ENCODE measurements at regions not wholly inside any gene's neighbourhood (a gene's known extent, or its start where the extent isn't known, plus 50 kb on each side); places are given as distances from the start of the nearest gene placed in this dataset.

DNA sequence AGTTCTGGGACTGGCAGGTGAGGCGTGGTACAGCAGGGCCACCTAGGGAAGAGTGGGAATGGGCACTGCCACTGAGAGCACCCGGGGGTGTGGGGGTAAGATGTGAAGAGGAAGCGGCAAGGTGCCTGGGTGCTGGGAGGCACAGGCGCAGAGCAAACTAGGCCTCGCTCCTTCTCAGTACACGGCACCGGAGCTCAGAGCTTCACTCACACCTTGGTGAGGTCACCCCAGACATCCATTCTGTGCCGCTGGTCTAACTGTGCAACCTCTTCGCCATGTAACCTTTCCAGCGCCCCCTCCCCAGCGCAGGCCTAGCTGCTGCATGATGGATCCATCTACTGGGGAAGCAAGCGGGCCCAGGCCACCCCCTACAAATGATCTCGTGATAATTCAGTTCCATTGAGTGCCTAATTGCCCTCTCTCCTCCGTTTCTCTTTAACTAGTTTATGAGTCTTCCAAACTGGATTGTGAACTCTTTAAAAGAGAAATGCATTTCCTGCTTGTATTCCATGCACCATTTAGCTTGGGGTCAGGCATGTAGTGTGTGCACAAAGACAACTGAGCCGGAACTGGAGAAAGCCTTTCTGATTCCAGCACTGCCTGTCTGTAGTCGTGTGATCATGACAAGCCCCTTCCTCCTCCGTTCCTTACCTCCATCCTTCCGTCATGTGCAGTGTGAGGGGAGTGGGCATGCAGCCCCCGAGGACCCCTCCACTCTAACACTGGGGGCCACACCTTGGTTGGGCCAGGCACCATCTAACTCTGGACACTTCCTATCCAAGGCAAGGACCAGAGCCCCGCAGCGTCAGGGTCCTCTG is 1475.2 kb downstream of the TBC1D22A start:
- peaks cover 12% of the 10 kb centered on the region for H3K27me3 Mint-ChIP-seq
- DNase-seq, result no peak
- H3K36me3 Mint-ChIP-seq (ENCODE audit: low read depth), result no peaks in the 10 kb centered on the region
- H3K27ac Mint-ChIP-seq, result no peak overlapping the region
- no peak overlapping the region for H3K4me3 Mint-ChIP-seq
- peaks cover 5% of the 10 kb centered on the region for H3K4me1 Mint-ChIP-seq (ENCODE audit: low read depth)
- H3K9me3 Mint-ChIP-seq, result peaks cover 6% of the 10 kb centered on the region

DNA sequence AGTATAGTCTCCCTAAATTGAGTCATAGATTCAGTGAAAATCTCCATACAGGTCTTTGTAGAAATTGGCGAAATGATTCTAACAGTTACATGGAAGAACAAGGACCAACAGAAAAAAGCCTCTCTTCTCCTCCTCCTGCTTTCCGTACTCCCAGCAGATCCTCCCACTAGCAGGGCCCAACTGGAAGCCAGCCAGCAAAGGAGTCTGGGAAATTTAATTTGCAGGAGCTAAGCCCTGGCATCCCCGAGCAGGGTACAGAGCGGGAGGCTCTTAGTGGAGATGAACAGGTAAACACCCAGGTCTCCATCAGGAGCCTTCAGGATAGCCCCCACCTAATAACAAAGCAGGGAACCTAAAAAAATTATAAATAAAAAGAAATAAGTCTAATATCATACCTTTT is 1473.8 kb downstream of the TBC1D22A start:
- Mint-ChIP-seq H3K27me3 (peaks cover 10% of the 10 kb centered on the region), H3K9me3 (peaks cover 16% of the 10 kb centered on the region), H3K4me3 (no peak overlapping the region), H3K4me1 (ENCODE audit: low read depth) (peaks cover under 1% of the 10 kb centered on the region), H3K27ac (no peak overlapping the region), H3K36me3 (ENCODE audit: low read depth) (no peaks in the 10 kb centered on the region)
- no peak for DNase-seq

GRCh38 chr22:48235744-48236143 is 1473.3 kb downstream of the TBC1D22A start:
- H3K4me1 Mint-ChIP-seq (ENCODE audit: low read depth), result no peaks in the 10 kb centered on the region
- H3K4me3 Mint-ChIP-seq, result no peak overlapping the region
- no peaks in the 10 kb centered on the region for H3K36me3 Mint-ChIP-seq (ENCODE audit: low read depth)
- DNase-seq, result no peak
- H3K27ac Mint-ChIP-seq, result no peak overlapping the region
- H3K9me3 Mint-ChIP-seq, result peaks cover 16% of the 10 kb centered on the region
- H3K27me3 Mint-ChIP-seq, result peaks cover 6% of the 10 kb centered on the region

DNA sequence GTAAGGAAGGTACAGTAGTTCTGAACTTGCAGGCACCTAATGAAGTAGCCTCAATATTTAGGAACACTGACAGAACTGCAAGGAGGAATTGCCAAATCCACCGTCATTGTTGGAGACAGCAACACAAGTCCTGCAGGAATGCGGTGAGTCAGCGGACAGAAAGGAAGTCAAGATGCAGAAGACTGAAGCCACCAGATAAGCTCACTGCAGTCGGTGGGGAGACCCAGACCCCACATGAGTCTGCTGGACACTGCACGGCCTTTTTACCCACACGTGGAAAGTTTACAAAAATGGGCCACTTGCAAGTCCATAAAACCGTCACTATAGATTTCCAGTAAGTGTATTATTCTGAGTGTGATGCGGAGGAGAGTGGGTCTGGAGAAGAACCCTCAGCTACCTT is 1471.6 kb downstream of the TBC1D22A start:
- H3K4me3 Mint-ChIP-seq, result no peak overlapping the region
- H3K27ac Mint-ChIP-seq, result no peak overlapping the region
- peaks cover 16% of the 10 kb centered on the region for H3K9me3 Mint-ChIP-seq
- H3K36me3 Mint-ChIP-seq (ENCODE audit: low read depth), result no peaks in the 10 kb centered on the region
- H3K27me3 Mint-ChIP-seq, result peaks cover under 1% of the 10 kb centered on the region
- DNase-seq, result no peak
- H3K4me1 Mint-ChIP-seq (ENCODE audit: low read depth), result no peaks in the 10 kb centered on the region

- H3K4me1 Mint-ChIP-seq (ENCODE audit: low read depth), result no peaks in the 10 kb centered on the region
- no peaks in the 10 kb centered on the region for H3K36me3 Mint-ChIP-seq (ENCODE audit: low read depth)
- peaks cover 16% of the 10 kb centered on the region for H3K9me3 Mint-ChIP-seq
- DNase-seq, result no peak
- no peak overlapping the region for H3K27ac Mint-ChIP-seq
- H3K27me3 Mint-ChIP-seq, result peaks cover 4% of the 10 kb centered on the region
- H3K4me3 Mint-ChIP-seq, result no peak overlapping the region
Measured at GRCh38 chr22:48233586-48233985, 1471.1 kb downstream of the TBC1D22A start.

DNA sequence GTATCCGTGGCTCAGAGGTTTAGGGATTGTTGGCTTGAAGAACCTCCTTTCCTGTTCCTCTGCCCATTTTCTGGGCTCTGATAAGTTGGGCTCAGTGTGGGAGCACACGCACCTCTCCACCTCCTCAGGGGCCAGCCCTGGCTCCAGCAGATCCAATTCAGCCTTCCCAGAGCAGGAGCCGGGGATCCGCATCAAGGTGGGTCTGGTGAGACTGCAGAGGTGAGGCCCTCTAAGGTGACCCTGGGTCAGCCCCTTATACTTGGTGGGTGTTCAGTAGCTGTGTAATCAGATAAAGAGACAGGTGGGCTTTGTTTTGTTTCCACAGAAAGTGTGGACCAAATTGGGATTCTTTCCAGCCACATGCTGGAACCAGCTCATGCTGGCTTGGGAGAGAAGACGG is 1466.0 kb downstream of the TBC1D22A start:
- Mint-ChIP-seq H3K4me1 (ENCODE audit: low read depth) (no peaks in the 10 kb centered on the region), H3K36me3 (ENCODE audit: low read depth) (no peaks in the 10 kb centered on the region), H3K27ac (no peak overlapping the region), H3K4me3 (no peak overlapping the region), H3K9me3 (peaks cover 11% of the 10 kb centered on the region), H3K27me3 (peaks cover 17% of the 10 kb centered on the region)
- no peak for DNase-seq

DNA sequence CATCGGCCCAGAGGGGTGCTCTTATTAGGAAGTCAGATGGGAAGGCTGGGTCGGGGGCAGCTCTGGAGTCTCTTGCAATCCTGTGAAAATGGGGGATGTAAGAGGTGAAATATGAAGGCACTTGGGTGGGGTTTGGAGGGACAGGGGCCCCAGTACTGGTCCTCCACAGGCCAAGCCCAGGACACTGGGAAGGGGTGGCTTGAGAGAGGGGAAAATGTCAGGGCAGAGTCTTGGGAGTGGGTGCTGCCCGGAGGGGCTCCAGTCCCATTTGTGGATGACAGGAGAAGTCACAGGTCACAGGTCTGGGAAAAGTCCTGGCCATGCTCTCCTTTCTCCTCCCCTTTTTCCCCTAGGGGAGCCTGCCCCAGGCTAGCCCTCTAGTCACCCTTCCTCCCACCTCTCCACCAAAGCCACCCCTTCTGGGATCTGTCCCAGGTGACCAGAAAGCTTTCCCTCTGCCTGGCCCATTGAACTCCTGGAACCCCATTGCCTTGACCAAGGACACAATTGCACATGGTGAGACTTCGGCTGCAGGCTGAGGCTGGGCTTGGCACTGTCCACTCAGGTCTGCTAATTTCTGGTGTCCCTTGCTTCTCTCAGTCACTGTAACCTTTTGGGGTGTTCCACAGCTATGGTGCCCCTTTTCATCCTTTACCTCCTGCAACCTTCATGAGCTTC is 1465.0 kb downstream of the TBC1D22A start:
- H3K27ac Mint-ChIP-seq, result no peak overlapping the region
- H3K4me3 Mint-ChIP-seq, result no peak overlapping the region
- H3K36me3 Mint-ChIP-seq (ENCODE audit: low read depth), result no peaks in the 10 kb centered on the region
- no peak for DNase-seq
- no peaks in the 10 kb centered on the region for H3K4me1 Mint-ChIP-seq (ENCODE audit: low read depth)
- peaks cover 21% of the 10 kb centered on the region for H3K27me3 Mint-ChIP-seq
- H3K9me3 Mint-ChIP-seq, result peaks cover 7% of the 10 kb centered on the region

DNA sequence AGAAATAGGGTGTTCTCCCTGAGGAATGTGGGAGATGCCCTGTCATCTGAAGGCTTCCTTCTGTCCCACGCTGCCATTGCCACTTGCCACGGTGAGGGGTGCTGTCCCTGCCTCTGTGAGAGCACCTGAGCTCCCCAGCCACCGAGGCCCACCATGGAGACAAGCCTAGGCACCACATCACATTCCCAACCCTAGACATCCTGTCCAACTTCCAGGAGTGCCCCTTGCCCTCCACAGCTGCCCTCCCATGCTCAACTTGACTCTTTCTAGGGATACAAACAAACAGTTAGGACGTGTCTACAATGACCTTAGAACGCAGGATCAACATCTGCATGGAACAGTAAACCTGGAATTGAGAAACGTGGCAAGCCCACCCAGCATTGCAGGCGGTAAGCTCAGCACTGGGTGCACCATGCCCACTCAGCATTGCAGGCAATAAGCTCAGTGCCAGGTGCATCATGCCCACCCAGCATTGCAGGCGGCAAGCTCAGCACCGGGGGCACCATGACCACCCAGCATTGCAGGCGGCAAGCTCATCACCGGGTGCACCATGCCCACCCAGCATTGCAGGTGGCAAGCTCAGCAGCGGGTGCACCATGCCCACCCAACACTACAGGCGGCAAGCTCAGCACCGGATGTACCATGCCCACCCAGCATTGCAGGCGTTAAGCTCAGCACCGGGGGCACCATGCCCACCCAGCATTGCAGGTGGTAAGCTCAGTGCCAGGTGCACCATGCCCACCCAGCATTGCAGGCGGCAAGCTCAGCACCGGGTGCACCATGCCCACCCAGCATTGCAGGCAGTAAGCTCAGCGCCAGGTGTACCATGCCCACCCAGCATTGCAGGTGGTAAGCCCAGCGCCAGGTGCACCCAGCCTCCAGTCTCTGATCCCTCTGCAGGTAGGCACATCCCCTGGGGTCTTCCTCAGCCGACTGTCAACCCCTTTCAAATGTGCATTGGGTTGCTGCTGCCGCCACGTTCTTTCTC is 1463.9 kb downstream of the TBC1D22A start:
- Mint-ChIP-seq H3K4me3 (no peak overlapping the region), H3K36me3 (ENCODE audit: low read depth) (no peaks in the 10 kb centered on the region), H3K4me1 (ENCODE audit: low read depth) (no peaks in the 10 kb centered on the region), H3K27ac (no peak overlapping the region), H3K27me3 (peaks cover 21% of the 10 kb centered on the region), H3K9me3 (no peaks in the 10 kb centered on the region)
- no peak for DNase-seq

DNA sequence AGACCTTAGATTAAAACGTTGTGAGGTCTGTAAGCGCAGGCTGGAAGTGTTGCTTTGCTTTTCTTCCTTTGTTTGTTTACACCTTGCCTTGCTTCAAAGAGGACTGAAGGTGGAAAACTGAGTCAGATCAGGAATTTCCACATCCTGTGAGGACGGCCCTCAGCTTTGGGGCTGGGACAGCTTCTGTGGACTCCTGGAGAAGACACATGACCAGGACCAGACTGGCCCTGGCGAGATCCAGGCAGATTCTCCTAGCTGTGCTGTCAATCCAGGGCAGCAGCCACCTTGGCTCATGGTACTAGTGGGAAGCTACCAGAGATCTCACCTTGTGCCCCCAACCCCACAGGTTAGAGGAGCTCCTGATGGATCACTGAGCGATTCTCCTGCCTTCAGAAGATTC is 1461.9 kb downstream of the TBC1D22A start:
- no peak overlapping the region for H3K27ac Mint-ChIP-seq
- H3K4me3 Mint-ChIP-seq, result no peak overlapping the region
- H3K36me3 Mint-ChIP-seq (ENCODE audit: low read depth), result no peaks in the 10 kb centered on the region
- H3K9me3 Mint-ChIP-seq, result no peaks in the 10 kb centered on the region
- H3K4me1 Mint-ChIP-seq (ENCODE audit: low read depth), result no peaks in the 10 kb centered on the region
- no peak for DNase-seq
- peaks cover 22% of the 10 kb centered on the region for H3K27me3 Mint-ChIP-seq

DNA sequence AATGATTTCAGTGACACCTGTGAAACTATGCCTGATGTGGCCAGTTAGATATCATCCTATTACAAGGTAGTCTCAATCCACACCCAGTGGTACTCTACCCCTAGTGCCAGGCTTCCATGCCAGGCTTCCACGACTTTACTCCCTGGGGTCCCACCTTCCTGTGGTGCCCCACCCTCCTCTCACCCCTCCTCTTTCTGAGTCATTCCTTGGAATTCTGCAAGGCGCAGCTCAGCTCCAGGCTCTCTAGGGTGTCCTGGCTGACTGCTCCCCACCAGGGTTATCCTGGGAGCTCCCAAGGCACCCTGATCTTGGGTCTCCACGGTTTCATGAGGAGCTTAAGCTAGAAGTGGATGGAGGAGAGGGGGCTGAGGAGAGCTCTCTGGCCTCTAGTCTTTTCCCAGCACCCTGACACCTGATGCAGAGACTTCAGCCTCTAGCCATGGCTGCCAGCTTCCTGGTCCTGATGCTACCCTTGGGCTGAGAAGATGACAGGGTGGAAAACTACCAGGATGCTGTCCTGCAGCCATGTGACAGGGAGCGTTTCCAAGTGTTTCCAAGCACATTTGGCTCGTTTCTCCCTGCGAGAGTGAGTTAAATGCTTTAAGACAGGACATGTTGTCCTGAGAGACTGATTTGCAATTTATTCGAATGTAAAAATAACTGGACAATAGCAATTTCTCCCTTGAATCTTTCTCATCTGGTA is 1461.2 kb downstream of the TBC1D22A start:
- Mint-ChIP-seq H3K36me3 (ENCODE audit: low read depth) (no peaks in the 10 kb centered on the region), H3K4me3 (no peak overlapping the region)

DNA sequence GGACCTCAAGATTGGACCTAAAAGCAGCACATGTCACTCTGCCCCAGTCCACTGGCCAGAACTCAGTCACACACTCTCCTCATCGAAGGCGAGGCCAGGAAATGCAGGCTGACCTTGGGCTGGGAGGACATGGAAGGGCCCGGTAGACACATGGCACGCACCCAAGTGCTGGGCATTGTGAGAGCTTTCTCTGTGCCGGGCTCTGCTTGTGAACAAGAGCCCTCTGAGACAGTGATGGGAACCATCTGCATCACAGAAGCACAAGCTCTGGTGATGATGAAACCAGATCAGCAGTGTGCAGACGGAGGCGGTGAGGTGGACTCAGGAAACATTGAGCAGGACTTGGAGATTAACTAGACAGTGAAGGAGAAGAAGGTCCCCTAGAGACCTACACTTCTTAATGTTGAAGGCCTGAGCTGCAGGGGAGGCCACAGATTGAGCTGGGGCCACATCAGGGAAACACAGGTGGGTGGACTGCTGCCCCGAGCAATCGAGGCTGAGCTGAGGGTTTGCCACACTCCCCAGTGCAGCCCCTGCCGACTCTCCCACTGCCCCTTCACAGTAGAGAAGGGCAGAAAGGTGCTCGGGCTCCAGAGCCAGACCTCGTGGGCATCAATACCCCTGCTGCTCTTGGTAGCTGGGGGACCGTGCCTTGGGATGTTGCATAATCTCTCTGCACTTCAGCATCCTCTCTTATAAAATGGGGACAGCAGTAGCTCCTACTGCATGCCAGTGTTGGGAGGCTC is 1460.5 kb downstream of the TBC1D22A start:
- H3K4me3 Mint-ChIP-seq, result no peak overlapping the region
- H3K27me3 Mint-ChIP-seq, result peaks cover 23% of the 10 kb centered on the region

More for the DNA sequence above, 1461.2 kb downstream of the TBC1D22A start:
- Mint-ChIP-seq H3K9me3 (no peaks in the 10 kb centered on the region), H3K27ac (no peak overlapping the region), H3K27me3 (peaks cover 24% of the 10 kb centered on the region), H3K4me1 (ENCODE audit: low read depth) (no peaks in the 10 kb centered on the region)
- no peak for DNase-seq

DNA sequence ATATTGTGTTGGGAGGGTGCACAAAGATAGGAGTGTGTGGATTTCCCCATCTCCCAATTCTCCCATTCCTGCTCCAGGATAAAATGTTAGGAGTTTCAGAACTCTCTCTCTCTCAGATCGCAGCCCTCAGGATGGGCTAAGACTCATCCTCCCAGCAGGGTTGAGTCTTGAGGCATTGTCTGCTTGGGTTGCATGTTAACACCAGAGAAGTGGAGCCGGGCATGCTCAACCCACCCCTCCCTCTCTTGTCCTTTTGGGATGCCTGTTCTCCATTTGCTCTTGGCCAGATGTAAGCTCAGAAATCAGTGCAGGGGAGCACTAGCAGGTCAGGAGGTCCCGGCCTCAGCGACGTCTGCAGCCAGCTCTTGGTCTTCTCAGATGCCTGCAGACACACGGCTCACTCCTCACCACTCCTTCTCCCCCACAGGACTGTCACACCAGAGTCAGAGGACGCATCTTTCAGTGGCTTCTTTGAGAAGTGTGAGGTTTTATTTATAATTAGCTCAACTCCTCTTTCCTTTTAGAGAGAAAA is 1456.5 kb downstream of the TBC1D22A start:
- Mint-ChIP-seq H3K27me3 (peaks cover 25% of the 10 kb centered on the region), H3K36me3 (ENCODE audit: low read depth) (no peaks in the 10 kb centered on the region), H3K4me3 (no peak overlapping the region), H3K9me3 (no peaks in the 10 kb centered on the region), H3K4me1 (ENCODE audit: low read depth) (no peaks in the 10 kb centered on the region), H3K27ac (no peak overlapping the region)
- no peak for DNase-seq

More for the DNA sequence above, 1460.5 kb downstream of the TBC1D22A start:
- H3K4me1 Mint-ChIP-seq (ENCODE audit: low read depth), result no peaks in the 10 kb centered on the region
- no peaks in the 10 kb centered on the region for H3K9me3 Mint-ChIP-seq
- no peak overlapping the region for H3K27ac Mint-ChIP-seq
- DNase-seq, result no peak
- H3K36me3 Mint-ChIP-seq (ENCODE audit: low read depth), result no peaks in the 10 kb centered on the region

DNA sequence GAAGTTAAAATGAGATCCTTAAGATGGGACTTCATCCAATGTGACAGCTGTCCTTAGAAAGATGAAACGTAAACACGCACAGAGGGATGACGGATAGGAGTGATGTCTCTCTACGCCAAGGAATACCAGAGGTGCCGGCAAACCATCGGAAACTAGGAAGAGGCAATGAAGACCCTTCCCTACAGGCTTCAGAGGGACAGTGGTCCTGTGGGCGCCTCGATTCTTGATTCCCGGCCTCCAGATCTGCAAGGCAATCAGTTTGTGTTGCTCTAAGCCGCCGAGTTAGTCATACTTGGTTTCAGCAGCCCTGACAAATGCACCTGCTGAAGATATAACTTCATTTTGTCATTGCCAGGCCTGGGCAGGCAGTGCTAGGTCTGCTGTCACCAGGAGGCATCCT is 1455.1 kb downstream of the TBC1D22A start:
- DNase-seq, result no peak
- Mint-ChIP-seq H3K4me3 (no peak overlapping the region), H3K27ac (no peak overlapping the region), H3K36me3 (ENCODE audit: low read depth) (no peaks in the 10 kb centered on the region), H3K27me3 (peaks cover 22% of the 10 kb centered on the region), H3K9me3 (no peaks in the 10 kb centered on the region), H3K4me1 (ENCODE audit: low read depth) (no peaks in the 10 kb centered on the region)

Measured in activated T-cell treated with anti-CD3 and anti-CD28 coated beads, Interleukin-2, amount 50 U/mL, for 24 hours (primary cell).